Vagina (tissue), 2 donors: ENCODE measurements at regions not wholly inside any gene's neighbourhood (a gene's known extent, or its start where the extent isn't known, plus 50 kb on each side); places are given as distances from the start of the nearest gene placed in this dataset.

Source experiments
- DNase-seq, 2 donors: peaks; one replicate each; pipeline ENCODE4 v3.0.0-alpha.2; 2017; ENCODE audit errors: extremely low spot score in 2 of 2
- H3K27ac ChIP-seq: fragments of 200-600 bp; sonication (generic); one replicate; pipeline ENCODE4 v1.5.1; 2019
- H3K27me3 ChIP-seq: fragments of 200-600 bp; sonication (generic); one replicate; pipeline ENCODE4 v1.5.1; 2019
- H3K36me3 ChIP-seq, 2 donors: fragments of 200-600 bp; sonication (generic); one replicate each; pipeline ENCODE4 v1.5.1; 2017 to 2019
- H3K4me1 ChIP-seq: fragments of 200-600 bp; sonication (generic); one replicate; pipeline ENCODE4 v1.5.1; 2019
- H3K4me3 ChIP-seq, 2 donors: fragments of 200-600 bp; sonication (generic); 1 replicate in 1 of 2; 2 replicates in 1 of 2; pipeline ENCODE4 v1.5.1; 2016 to 2019
- H3K9me3 ChIP-seq: fragments of 200-600 bp; sonication (generic); one replicate; pipeline ENCODE4 v1.5.1; 2019
- POLR2A ChIP-seq, 2 donors: fragments of 450-650 bp; IDR thresholded peaks; one replicate each; pipeline ENCODE4 v1.6.1; 2017; ENCODE audit warnings: antibody characterized with exemption in 2 of 2, mild to moderate bottlenecking in 2 of 2, moderate library complexity in 2 of 2
- POLR2AphosphoS5 ChIP-seq, 2 donors: sonication (generic); formaldehyde crosslinking; IDR thresholded peaks; one replicate each; pipeline ENCODE4 v1.9.0; 2017; ENCODE audit warnings: antibody characterized with exemption in 2 of 2, mild to moderate bottlenecking in 2 of 2, low read depth in 1 of 2; ENCODE audit not compliant: insufficient read depth in 1 of 2
- intact Hi-C: fragments of 100-400 bp; cut with DNase I; formaldehyde crosslinking; loops from one replicate; pipeline ENCODE4 v1.15.1; 2023
- TF ChIP-seq, protein P1 (sequence below), 3 experiments: fragments of 450-650 bp in 2 of 3; fragments of 200-600 bp in 1 of 3; sonication (generic) in 1 of 3; IDR thresholded peaks; one replicate each; pipeline ENCODE4 v1.5.1; 2017 to 2019; ENCODE audit warnings: antibody characterized with exemption in 3 of 3, mild to moderate bottlenecking in 2 of 3, moderate library complexity in 2 of 3

DNA sequence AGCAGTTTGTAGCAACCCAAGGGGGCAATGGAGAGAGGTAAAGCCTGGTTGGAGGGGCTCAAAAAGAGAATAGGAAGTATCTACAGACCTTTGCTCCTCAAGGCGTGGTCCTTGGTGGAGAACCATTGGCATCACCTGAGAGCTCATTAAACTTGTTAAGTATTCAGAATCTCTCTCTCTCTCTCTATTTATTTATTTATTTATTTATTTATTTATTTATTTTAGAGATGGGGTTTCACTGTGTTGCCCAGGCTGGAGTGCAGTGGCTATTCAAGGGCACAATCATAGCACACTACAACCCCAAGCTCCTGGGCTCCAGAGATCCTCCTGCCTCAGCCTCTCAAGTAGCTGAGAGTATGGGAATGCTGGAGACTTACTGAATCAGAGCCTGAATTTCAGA, 193.1 kb upstream of the ADCY2 start:
- Histone ChIP-seq H3K36me3 (no peaks in the 10 kb centered on the region), H3K4me1 (no peaks in the 10 kb centered on the region), H3K27ac (no peak overlapping the region), H3K4me3 (no peak overlapping the region), H3K27me3 (no peaks in the 10 kb centered on the region), H3K9me3 (no peaks in the 10 kb centered on the region)
- DNase-seq = no peak
- intact Hi-C loops = no loop called here
- TF ChIP-seq POLR2A (IDR thresholded peaks at IDR 0.05) (no peak), POLR2AphosphoS5 (IDR thresholded peaks at IDR 0.05; ENCODE audit: insufficient read depth in 1 of 2, low read depth in 1 of 2) (no peak)
- TF ChIP-seq, protein P1, sequence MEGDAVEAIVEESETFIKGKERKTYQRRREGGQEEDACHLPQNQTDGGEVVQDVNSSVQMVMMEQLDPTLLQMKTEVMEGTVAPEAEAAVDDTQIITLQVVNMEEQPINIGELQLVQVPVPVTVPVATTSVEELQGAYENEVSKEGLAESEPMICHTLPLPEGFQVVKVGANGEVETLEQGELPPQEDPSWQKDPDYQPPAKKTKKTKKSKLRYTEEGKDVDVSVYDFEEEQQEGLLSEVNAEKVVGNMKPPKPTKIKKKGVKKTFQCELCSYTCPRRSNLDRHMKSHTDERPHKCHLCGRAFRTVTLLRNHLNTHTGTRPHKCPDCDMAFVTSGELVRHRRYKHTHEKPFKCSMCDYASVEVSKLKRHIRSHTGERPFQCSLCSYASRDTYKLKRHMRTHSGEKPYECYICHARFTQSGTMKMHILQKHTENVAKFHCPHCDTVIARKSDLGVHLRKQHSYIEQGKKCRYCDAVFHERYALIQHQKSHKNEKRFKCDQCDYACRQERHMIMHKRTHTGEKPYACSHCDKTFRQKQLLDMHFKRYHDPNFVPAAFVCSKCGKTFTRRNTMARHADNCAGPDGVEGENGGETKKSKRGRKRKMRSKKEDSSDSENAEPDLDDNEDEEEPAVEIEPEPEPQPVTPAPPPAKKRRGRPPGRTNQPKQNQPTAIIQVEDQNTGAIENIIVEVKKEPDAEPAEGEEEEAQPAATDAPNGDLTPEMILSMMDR (IDR thresholded peaks at IDR 0.05) = no peak

DNA sequence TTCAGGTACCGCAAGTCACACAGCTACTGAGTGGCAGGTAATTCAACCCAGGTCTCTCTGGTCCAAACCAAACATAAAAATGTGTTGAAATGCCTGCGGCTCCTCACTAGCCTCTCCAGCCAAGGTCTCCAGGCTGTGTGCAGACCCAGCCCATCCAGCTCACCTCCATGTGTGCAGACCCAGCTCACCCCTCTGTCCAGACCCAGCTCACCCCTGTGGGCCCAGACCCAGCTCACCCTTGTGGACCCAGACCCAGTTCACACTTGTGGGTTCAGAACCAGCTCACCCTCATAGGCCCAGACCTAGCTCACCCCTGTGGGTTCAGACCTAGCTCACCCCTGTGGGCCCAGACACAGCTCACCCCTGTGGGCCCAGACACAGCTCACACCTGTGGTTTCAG, 188.0 kb upstream of the ADCY2 start:
- intact Hi-C loops = no loop called here
- H3K27ac ChIP-seq = no peak overlapping the region
- no peaks in the 10 kb centered on the region for H3K4me1 ChIP-seq
- TF ChIP-seq, protein P1 (IDR thresholded peaks at IDR 0.05) = no peak
- TF ChIP-seq POLR2AphosphoS5 (IDR thresholded peaks at IDR 0.05; ENCODE audit: insufficient read depth in 1 of 2, low read depth in 1 of 2) (no peak), POLR2A (IDR thresholded peaks at IDR 0.05) (no peak)
- no peaks in the 10 kb centered on the region for H3K36me3 ChIP-seq
- no peaks in the 10 kb centered on the region for H3K9me3 ChIP-seq
- H3K4me3 ChIP-seq = no peak overlapping the region
- no peak for DNase-seq
- no peaks in the 10 kb centered on the region for H3K27me3 ChIP-seq

DNA sequence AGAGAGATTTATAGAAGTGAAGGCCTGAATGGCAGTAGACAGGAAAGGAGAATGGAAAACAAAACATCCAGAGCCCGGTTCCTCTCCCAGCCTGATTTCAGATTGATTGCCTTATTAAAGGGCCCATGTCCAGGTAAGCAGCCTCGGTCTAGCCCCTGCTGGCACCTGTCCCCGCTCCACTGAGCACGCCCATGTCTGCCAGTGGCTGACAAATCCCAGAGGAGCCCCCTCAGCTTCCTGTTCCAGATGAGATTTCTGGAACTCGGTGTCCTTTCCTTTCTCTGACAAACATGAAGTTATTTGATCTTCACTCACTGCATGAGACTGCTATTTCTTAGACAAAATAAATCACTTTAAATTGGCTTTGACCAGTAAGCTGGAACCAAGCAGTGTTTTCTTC, 187.0 kb upstream of the ADCY2 start:
- DNase-seq = no peak
- Histone ChIP-seq H3K4me1 (no peaks in the 10 kb centered on the region), H3K27me3 (no peaks in the 10 kb centered on the region), H3K4me3 (no peak overlapping the region), H3K36me3 (no peaks in the 10 kb centered on the region), H3K27ac (no peak overlapping the region), H3K9me3 (no peaks in the 10 kb centered on the region)
- intact Hi-C loops = no loop called here
- TF ChIP-seq, protein P1 (IDR thresholded peaks at IDR 0.05) = no peak
- TF ChIP-seq POLR2A (IDR thresholded peaks at IDR 0.05) = no peak
- no peak for TF ChIP-seq POLR2AphosphoS5 (IDR thresholded peaks at IDR 0.05; ENCODE audit: insufficient read depth in 1 of 2, low read depth in 1 of 2)

DNA sequence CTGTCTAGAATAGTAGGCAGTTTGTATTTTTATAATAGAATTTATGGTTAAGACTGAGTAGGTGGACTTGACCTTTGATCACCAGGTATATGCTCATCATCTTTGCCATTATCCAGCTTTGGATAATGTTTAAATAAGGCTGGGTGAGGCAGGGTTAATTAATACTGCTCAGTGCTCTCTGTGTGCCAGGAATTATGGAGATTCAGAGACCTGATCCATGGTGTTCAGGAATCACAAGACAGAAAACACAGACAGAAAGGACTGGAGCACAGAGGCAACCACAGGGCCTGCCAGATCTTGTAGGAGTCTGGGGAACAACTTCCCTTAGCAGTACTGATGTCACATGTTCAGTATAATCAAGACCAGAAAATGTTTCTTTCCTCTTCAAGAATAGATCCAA, 186.3 kb upstream of the ADCY2 start:
- DNase-seq = no peak
- TF ChIP-seq, protein P1 (IDR thresholded peaks at IDR 0.05) = no peak
- TF ChIP-seq POLR2A (IDR thresholded peaks at IDR 0.05) = no peak
- no peak for TF ChIP-seq POLR2AphosphoS5 (IDR thresholded peaks at IDR 0.05; ENCODE audit: insufficient read depth in 1 of 2, low read depth in 1 of 2)
- Histone ChIP-seq H3K36me3 (no peaks in the 10 kb centered on the region), H3K27ac (no peak overlapping the region), H3K4me1 (no peaks in the 10 kb centered on the region), H3K27me3 (no peaks in the 10 kb centered on the region), H3K9me3 (no peaks in the 10 kb centered on the region), H3K4me3 (no peak overlapping the region)
- intact Hi-C loops = no loop called here

DNA sequence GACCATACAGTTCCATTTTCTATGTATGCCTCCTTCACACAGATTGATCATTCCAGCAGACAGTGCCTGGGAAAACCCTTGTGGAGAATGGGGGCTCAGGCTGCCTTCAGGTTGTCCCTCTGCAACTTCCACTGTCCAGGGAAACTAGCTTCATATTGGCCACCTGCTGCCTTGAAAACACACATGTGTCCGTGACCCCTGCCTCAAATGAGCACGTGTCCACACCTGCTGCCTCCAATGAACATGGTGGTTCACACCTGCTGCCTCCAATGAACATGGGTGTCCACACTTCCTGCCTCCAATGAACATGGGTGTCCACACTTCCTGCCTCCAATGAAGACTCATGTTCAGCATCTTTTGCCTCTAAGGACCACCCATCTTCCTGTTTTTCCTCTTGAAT, 185.4 kb upstream of the ADCY2 start:
- no peak overlapping the region for H3K27ac ChIP-seq
- TF ChIP-seq POLR2AphosphoS5 (IDR thresholded peaks at IDR 0.05; ENCODE audit: insufficient read depth in 1 of 2, low read depth in 1 of 2) (no peak), POLR2A (IDR thresholded peaks at IDR 0.05) (no peak)
- TF ChIP-seq, protein P1 (IDR thresholded peaks at IDR 0.05) = no peak
- DNase-seq = no peak
- intact Hi-C loops = no loop called here
- no peaks in the 10 kb centered on the region for H3K9me3 ChIP-seq
- no peaks in the 10 kb centered on the region for H3K4me1 ChIP-seq
- H3K36me3 ChIP-seq = no peaks in the 10 kb centered on the region
- H3K27me3 ChIP-seq = no peaks in the 10 kb centered on the region
- H3K4me3 ChIP-seq = no peak overlapping the region
